ENCODE measurements at regions not wholly inside any gene's neighbourhood (a gene's known extent, or its start where the extent isn't known, plus 50 kb on each side); places are given as distances from the start of the nearest gene placed in this dataset.

GRCh38 chr9:7370381-7370780 lies 429.2 kb downstream of the DMAC1 start:
- Histone ChIP-seq H3K4me2 (ENCODE audit: control insufficient read depth, extremely low read depth, insufficient read depth, low read depth, low read length) (no peak overlapping the region), H3K4me1 (ENCODE audit: control insufficient read depth, extremely low read depth, insufficient read depth, low read length) (no peaks in the 10 kb centered on the region), H3K27ac (ENCODE audit: control insufficient read depth, insufficient read depth, low read length) (no peak overlapping the region), H2AFZ (ENCODE audit: control insufficient read depth, low read length) (no peak overlapping the region), H3K4me3 (ENCODE audit: control insufficient read depth in 2 of 3, extremely low read depth in 1 of 3, insufficient read depth in 2 of 3, low read depth in 1 of 3, low read length in 3 of 3) (no peak overlapping the region), H3K79me2 (ENCODE audit: control insufficient read depth, insufficient read depth, low read length) (no peaks in the 10 kb centered on the region), H4K20me1 (ENCODE audit: control insufficient read depth, extremely low read depth, insufficient read depth, low read length) (no peaks in the 10 kb centered on the region), H3K9me3 (ENCODE audit: control insufficient read depth, low read depth, low read length) (no peaks in the 10 kb centered on the region), H3K36me3 (ENCODE audit: control insufficient read depth in 2 of 2, extremely low read depth in 1 of 2, insufficient read depth in 2 of 2, low read length in 2 of 2) (no peaks in the 10 kb centered on the region), H3K9ac (ENCODE audit: control insufficient read depth, extremely low read depth, insufficient read depth, low read length) (no peak overlapping the region), H3K27me3 (ENCODE audit: control insufficient read depth, extremely low read depth, insufficient read depth, low read length) (no peaks in the 10 kb centered on the region), H3K9me1 (ENCODE audit: control insufficient read depth, extremely low read depth, insufficient read depth, low read length) (no peaks in the 10 kb centered on the region)
- dilution Hi-C loops (cut with MboI; ENCODE audit: extremely low pct_ligation_motif_present, low sequenced_read_pairs): no loop called here
- TF ChIP-seq CTCF (optimal IDR thresholded peaks at IDR 0.05 in 1 of 3, IDR thresholded peaks at IDR 0.05 in 1 of 3, conservative IDR thresholded peaks at IDR 0.05 in 1 of 3; ENCODE audit: extremely low read depth in 1 of 3, insufficient read depth in 2 of 3, low read length in 3 of 3) (no peak), EZH2 (IDR thresholded peaks at IDR 0.05; ENCODE audit: low read length) (no peak)
- no peak for FAIRE-seq
- DNase-seq (ENCODE audit: low read depth, low spot score): no peak

GRCh38 chr9:7369384-7369821 lies 430.2 kb downstream of the DMAC1 start:
- H3K79me2 ChIP-seq (ENCODE audit: control insufficient read depth, insufficient read depth, low read length): no peaks in the 10 kb centered on the region
- DNase-seq (ENCODE audit: low read depth, low spot score) (no peak), FAIRE-seq (no peak)
- H3K36me3 ChIP-seq (ENCODE audit: control insufficient read depth in 2 of 2, extremely low read depth in 1 of 2, insufficient read depth in 2 of 2, low read length in 2 of 2): no peaks in the 10 kb centered on the region
- H4K20me1 ChIP-seq (ENCODE audit: control insufficient read depth, extremely low read depth, insufficient read depth, low read length): no peaks in the 10 kb centered on the region
- no peaks in the 10 kb centered on the region for H3K9me3 ChIP-seq (ENCODE audit: control insufficient read depth, low read depth, low read length)
- no peak overlapping the region for H3K4me2 ChIP-seq (ENCODE audit: control insufficient read depth, extremely low read depth, insufficient read depth, low read depth, low read length)
- H3K4me3 ChIP-seq (ENCODE audit: control insufficient read depth in 2 of 3, extremely low read depth in 1 of 3, insufficient read depth in 2 of 3, low read depth in 1 of 3, low read length in 3 of 3): no peak overlapping the region
- H2AFZ ChIP-seq (ENCODE audit: control insufficient read depth, low read length): no peak overlapping the region
- H3K4me1 ChIP-seq (ENCODE audit: control insufficient read depth, extremely low read depth, insufficient read depth, low read length): no peaks in the 10 kb centered on the region
- H3K27ac ChIP-seq (ENCODE audit: control insufficient read depth, insufficient read depth, low read length): no peak overlapping the region
- no peaks in the 10 kb centered on the region for H3K27me3 ChIP-seq (ENCODE audit: control insufficient read depth, extremely low read depth, insufficient read depth, low read length)
- dilution Hi-C loops (cut with MboI; ENCODE audit: extremely low pct_ligation_motif_present, low sequenced_read_pairs): no loop called here
- no peak for TF ChIP-seq CTCF (optimal IDR thresholded peaks at IDR 0.05 in 1 of 3, IDR thresholded peaks at IDR 0.05 in 1 of 3, conservative IDR thresholded peaks at IDR 0.05 in 1 of 3; ENCODE audit: extremely low read depth in 1 of 3, insufficient read depth in 2 of 3, low read length in 3 of 3)
- no peak for TF ChIP-seq EZH2 (IDR thresholded peaks at IDR 0.05; ENCODE audit: low read length)
- H3K9ac ChIP-seq (ENCODE audit: control insufficient read depth, extremely low read depth, insufficient read depth, low read length): no peak overlapping the region
- H3K9me1 ChIP-seq (ENCODE audit: control insufficient read depth, extremely low read depth, insufficient read depth, low read length): no peaks in the 10 kb centered on the region

Measured in keratinocyte (primary cell).